WI38 (cell line): ENCODE measurements at regions not wholly inside any gene's neighbourhood (a gene's known extent, or its start where the extent isn't known, plus 50 kb on each side); places are given as distances from the start of the nearest gene placed in this dataset.

Source experiments
- H3K4me3 ChIP-seq: 2 replicates; pipeline ENCODE4 v1.5.1; 2011; ENCODE audit warnings: low read depth, mild to moderate bottlenecking, control low read depth, low read length
- TF ChIP-seq, protein P1 (sequence below): IDR thresholded peaks from 2 replicates; pipeline ENCODE4 v1.5.1; 2012; ENCODE audit warnings: low read depth, mild to moderate bottlenecking, control low read depth, low read length

DNA sequence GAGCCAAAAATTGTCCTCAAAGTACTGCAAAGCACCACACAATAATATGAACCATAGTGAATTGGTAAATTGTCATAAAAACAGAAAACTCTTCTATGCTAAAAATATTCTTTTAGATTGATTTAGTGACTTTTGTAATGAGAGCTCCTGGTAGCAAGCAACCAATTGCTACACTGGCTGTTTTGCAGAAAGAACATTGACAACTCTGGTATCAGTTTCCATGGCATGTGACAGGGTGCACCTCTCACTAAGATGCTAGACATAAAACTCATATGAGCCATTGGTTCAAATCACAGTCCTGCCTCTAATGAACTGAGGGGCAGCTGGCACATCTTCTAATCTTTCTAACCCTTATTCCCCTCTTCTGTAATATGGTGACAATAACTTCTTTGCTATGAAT is 212.2 kb downstream of the HS3ST1 start:
- no peak overlapping the region for H3K4me3 ChIP-seq
- TF ChIP-seq, protein P1, sequence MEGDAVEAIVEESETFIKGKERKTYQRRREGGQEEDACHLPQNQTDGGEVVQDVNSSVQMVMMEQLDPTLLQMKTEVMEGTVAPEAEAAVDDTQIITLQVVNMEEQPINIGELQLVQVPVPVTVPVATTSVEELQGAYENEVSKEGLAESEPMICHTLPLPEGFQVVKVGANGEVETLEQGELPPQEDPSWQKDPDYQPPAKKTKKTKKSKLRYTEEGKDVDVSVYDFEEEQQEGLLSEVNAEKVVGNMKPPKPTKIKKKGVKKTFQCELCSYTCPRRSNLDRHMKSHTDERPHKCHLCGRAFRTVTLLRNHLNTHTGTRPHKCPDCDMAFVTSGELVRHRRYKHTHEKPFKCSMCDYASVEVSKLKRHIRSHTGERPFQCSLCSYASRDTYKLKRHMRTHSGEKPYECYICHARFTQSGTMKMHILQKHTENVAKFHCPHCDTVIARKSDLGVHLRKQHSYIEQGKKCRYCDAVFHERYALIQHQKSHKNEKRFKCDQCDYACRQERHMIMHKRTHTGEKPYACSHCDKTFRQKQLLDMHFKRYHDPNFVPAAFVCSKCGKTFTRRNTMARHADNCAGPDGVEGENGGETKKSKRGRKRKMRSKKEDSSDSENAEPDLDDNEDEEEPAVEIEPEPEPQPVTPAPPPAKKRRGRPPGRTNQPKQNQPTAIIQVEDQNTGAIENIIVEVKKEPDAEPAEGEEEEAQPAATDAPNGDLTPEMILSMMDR = no peak

DNA sequence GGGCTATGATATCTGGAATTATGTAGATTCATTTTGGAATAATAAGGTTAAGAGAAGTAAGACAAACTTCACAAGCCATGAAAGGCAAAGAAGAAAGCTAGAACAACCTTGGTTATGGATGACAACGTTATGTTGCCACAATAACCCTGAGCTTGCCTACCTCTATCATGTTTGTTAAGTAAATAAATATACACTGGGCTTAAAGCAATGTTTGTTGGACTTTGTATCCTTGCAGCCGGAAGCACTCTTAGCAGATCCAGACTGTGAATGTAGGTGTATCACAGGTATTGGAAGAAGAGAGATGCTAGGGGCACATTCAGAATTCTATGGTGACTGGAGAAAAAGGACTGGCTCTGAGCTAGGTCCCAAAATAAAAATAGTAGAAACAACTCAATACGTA is 214.4 kb downstream of the HS3ST1 start:
- TF ChIP-seq, protein P1 = no peak
- no peak overlapping the region for H3K4me3 ChIP-seq

DNA sequence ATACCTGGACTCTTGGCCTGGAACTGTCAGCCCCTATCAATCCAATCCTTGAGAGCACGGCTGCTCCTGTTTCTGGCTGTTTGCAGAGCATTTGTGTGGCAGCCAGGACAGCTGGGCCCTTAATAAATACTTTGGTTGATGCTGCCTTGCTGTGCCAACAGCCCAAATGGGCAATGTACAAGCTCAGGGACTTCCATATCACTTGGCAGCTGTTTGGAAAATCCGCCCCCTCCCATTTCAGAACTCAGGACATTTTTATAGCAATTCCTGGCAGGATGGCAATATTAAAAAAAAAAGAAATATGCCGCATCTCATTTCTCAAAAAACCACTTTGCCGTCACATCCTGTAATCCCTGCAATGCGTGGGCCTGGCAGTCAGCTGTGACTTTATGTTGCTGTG is 218.9 kb downstream of the HS3ST1 start:
- TF ChIP-seq, protein P1 = no peak
- H3K4me3 ChIP-seq = no peak overlapping the region

DNA sequence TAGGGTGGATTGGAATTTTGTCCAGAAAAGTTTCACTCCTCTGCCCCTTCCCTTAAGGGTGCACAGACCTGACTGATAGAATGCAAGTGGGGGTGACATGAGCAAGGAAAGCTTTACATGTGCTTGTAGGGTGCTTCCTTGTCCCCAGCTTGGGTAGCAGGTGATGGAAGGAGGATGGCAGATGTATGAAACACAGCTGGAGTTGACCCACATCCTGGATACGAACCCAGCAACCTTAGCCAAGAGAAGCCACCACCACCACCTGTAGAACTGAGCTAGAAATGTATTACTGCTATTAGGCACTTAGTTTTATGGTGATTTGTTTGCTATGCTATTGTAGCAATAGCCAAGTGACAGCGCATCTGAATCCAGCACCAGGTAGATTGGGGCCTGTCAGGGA is 227.4 kb downstream of the HS3ST1 start:
- TF ChIP-seq, protein P1 = no peak
- no peak overlapping the region for H3K4me3 ChIP-seq

DNA sequence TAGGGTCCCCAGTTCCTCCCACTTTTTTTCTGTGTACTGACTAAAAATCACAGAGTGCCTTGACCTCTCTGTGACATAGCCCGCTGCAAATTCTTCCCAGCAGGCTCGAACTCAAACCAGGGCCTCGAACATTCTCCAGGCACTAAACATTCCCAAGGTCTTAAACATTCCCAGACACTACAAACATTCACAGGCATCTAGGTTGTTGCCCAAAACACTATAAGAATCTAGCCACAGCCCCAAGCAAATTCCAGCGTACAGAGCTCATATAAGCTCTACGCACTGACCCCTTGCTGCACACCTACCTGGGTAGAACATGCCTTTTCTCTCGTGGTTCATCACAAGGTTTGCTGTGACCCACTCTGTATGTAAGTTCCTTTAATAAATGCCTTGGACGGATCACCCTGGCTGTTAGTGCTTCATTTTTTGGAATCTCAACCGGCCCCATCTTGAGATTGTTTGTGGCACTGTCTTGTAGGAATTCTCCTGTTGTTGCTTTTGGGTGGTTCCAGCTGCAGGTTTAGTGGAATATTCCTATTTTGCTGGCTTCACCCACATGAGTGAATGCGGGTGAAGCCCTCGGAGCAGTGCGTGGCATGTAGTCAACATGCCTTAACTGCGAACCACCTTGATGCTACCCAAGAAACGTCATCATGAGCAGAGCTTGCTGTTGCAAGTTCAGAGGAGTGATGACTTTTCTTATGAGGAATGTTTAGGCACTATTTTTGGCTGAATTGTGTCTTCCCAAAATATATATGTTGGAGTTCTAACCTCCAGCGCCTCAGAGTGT is 230.0 kb downstream of the HS3ST1 start:
- TF ChIP-seq, protein P1 = no peak
- no peak overlapping the region for H3K4me3 ChIP-seq

DNA sequence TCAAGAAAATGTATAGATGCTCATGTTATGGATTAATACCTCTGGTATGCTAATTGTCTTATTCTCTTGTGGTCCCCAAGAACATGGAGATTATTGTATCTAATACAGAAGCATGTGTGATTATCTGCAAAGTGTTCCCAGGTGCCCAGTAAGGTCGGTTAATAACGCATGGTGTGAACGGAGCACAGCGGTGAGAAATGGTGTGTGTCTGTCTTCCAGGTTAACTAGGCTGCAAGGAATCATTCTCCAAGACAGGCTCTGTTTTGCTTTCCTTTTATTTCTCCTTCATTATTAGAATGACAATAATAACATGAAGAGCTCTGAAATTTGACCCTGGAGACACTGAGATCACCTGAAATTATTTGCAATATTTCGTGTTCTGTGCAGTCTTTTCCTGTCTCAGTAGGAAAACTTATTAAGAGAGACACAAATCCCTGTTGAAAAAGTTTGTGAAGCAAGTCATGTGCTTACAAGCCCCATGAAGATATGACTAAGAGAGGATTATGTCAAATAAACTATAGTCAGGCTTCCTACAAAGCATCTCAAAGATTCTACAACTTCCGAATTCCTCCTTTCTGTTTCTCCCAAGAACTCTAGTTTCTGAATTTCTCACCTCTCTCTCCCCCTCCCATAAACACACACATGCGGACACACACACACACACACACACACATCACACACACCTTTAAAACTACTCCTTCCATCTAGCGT is 230.9 kb downstream of the HS3ST1 start:
- TF ChIP-seq, protein P1 = no peak
- no peak overlapping the region for H3K4me3 ChIP-seq

DNA sequence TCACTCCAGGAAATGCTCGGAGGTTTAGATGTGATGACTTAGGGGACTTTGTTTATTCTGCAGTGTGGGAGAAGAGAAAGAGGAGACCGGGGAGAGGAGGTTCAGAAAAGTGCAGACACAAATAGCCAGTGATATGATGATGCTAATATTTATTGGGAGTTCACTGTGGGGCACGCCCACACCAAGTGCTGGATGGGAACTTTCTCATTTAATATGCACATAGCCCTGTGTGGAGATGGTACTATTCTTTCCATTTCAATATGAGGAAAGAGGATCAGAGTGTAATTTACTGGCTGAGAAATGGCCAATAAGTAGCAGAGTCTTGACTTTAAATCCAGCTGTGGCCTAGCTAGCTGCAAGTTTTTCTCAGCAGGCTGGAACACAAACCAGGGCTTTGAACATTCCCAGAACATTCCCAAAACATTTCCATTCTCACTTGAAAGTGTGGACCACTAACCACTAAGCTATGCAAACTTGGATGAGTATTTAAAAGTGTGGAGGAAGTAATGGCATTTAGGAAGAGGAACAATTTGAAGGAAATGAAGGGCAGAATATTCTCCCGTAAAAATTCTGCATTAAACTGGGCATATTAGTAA is 231.7 kb downstream of the HS3ST1 start:
- H3K4me3 ChIP-seq = no peak overlapping the region
- TF ChIP-seq, protein P1 = no peak
